ENCODE measurements at regions not wholly inside any gene's neighbourhood (a gene's known extent, or its start where the extent isn't known, plus 50 kb on each side); places are given as distances from the start of the nearest gene placed in this dataset.

DNA sequence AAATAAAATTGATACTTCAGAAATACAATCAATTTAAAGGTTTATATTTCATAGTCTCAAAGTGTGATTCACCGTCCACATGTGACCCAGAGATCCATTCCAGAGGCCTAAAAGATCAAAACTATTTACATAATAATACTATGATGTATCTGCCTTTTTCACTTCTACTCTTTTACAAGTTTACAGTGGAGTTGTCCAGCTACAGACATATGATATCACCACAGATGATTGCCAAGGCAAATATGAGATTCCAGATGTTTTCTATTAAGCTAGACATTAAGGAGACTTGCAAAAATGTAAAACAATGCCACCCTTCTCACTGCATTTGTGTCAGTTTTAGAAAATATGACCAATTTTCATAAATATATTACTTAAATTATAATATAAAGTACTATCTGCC is 443.7 kb downstream of the GJA1 start:
- TF ChIP-seq GATA3 (IDR thresholded peaks at IDR 0.05; ENCODE audit: low read depth, low read length) = no peak
- TF ChIP-seq GATA2 (IDR thresholded peaks at IDR 0.05; ENCODE audit: low read depth, low read length) = no peak

Data from SH-SY5Y (cell line).